H9 (cell line): ENCODE measurements at regions not wholly inside any gene's neighbourhood (a gene's known extent, or its start where the extent isn't known, plus 50 kb on each side); places are given as distances from the start of the nearest gene placed in this dataset.

Source experiments
- DNase-seq: peaks from one replicate; pipeline ENCODE4 v3.0.0-alpha.2; 2017
- H2AFZ ChIP-seq: one replicate; pipeline ENCODE4 v1.6.1; 2013; ENCODE audit warnings: mild to moderate bottlenecking, low read length, control low read depth, moderate library complexity
- H2AK5ac ChIP-seq: 2 replicates; pipeline ENCODE4 v1.6.1; 2013; ENCODE audit warnings: low read length, control low read depth, mixed read lengths; ENCODE audit not compliant: insufficient read length
- H2BK120ac ChIP-seq: one replicate; pipeline ENCODE4 v1.6.1; 2013; ENCODE audit warnings: low read depth, mild to moderate bottlenecking, low read length, control low read depth, inconsistent platforms; ENCODE audit not compliant: poor library complexity, severe bottlenecking
- H2BK12ac ChIP-seq: 2 replicates; pipeline ENCODE4 v1.6.1; 2013; ENCODE audit warnings: low read length, control low read depth, mixed read lengths, low read depth; ENCODE audit not compliant: insufficient read length
- H2BK15ac ChIP-seq: 2 replicates; pipeline ENCODE4 v1.6.1; 2013; ENCODE audit warnings: low read depth, low read length, control low read depth
- H2BK20ac ChIP-seq: one replicate; pipeline ENCODE4 v1.6.1; 2013; ENCODE audit warnings: low read depth, mild to moderate bottlenecking, low read length, control low read depth, inconsistent platforms; ENCODE audit not compliant: poor library complexity, severe bottlenecking
- H2BK5ac ChIP-seq: 2 replicates; pipeline ENCODE4 v1.6.1; 2013; ENCODE audit warnings: low read length, control low read depth, mixed read lengths; ENCODE audit not compliant: insufficient read length
- H3K14ac ChIP-seq: 2 replicates; pipeline ENCODE4 v1.6.1; 2013; ENCODE audit warnings: low read length, control low read depth; ENCODE audit not compliant: insufficient read depth
- H3K18ac ChIP-seq: 2 replicates; pipeline ENCODE4 v1.6.1; 2013; ENCODE audit warnings: low read depth, mild to moderate bottlenecking, mixed read lengths, low read length, control low read depth; ENCODE audit not compliant: insufficient read length
- H3K23ac ChIP-seq: 2 replicates; pipeline ENCODE4 v1.6.1; 2013; ENCODE audit warnings: low read length, control low read depth, mixed read lengths, low read depth; ENCODE audit not compliant: insufficient read length
- H3K23me2 ChIP-seq: 2 replicates; pipeline ENCODE4 v1.6.1; 2013; ENCODE audit warnings: low read depth, mild to moderate bottlenecking, mixed read lengths, low read length, control low read depth; ENCODE audit not compliant: insufficient read length, poor library complexity, severe bottlenecking
- H3K27ac ChIP-seq: 2 replicates; pipeline ENCODE4 v1.5.1; 2013; ENCODE audit warnings: low read length, control low read depth, mixed read lengths, low read depth; ENCODE audit not compliant: insufficient read length
- H3K27me3 ChIP-seq: 2 replicates; pipeline ENCODE4 v1.6.1; 2013; ENCODE audit warnings: low read length, control low read depth, inconsistent platforms; ENCODE audit not compliant: insufficient read depth
- H3K4ac ChIP-seq: 2 replicates; pipeline ENCODE4 v1.6.1; 2013; ENCODE audit warnings: low read depth, mild to moderate bottlenecking, control low read depth, inconsistent platforms, low read length, moderate library complexity
- H3K4me1 ChIP-seq: 2 replicates; pipeline ENCODE4 v1.6.1; 2013; ENCODE audit warnings: low read length, control low read depth, inconsistent platforms; ENCODE audit not compliant: insufficient read depth
- H3K4me2 ChIP-seq: 2 replicates; pipeline ENCODE4 v1.6.1; 2013; ENCODE audit warnings: low read length, control low read depth, mixed read lengths; ENCODE audit not compliant: insufficient read length, insufficient read depth
- H3K56ac ChIP-seq: 2 replicates; pipeline ENCODE4 v1.6.1; 2013; ENCODE audit warnings: low read depth, mild to moderate bottlenecking, mixed read lengths, low read length, control low read depth; ENCODE audit not compliant: insufficient read length
- H3K79me1 ChIP-seq: 2 replicates; pipeline ENCODE4 v1.6.1; 2013; ENCODE audit warnings: low read depth, mild to moderate bottlenecking, moderate library complexity, low read length, control low read depth, inconsistent platforms; ENCODE audit not compliant: insufficient read depth, poor library complexity, severe bottlenecking
- H3K79me2 ChIP-seq: 2 replicates; pipeline ENCODE4 v1.6.1; 2013; ENCODE audit warnings: low read length, control low read depth, inconsistent platforms; ENCODE audit not compliant: insufficient read depth
- H3K9ac ChIP-seq: 2 replicates; pipeline ENCODE4 v1.6.1; 2013; ENCODE audit warnings: low read length, control low read depth, mixed read lengths; ENCODE audit not compliant: insufficient read length; ENCODE audit errors: extremely low read depth
- H3K9me3 ChIP-seq: one replicate; pipeline ENCODE4 v1.6.1; 2013; ENCODE audit warnings: low read depth, low read length, inconsistent platforms; ENCODE audit not compliant: control insufficient read depth
- H3T11ph ChIP-seq: one replicate; pipeline ENCODE4 v1.6.1; 2013; ENCODE audit warnings: mild to moderate bottlenecking, low read length, control low read depth, inconsistent platforms
- H4K20me1 ChIP-seq: one replicate; pipeline ENCODE4 v1.6.1; 2013; ENCODE audit not compliant: control insufficient read depth, insufficient read length, insufficient read depth
- H4K5ac ChIP-seq: 2 replicates; pipeline ENCODE4 v1.6.1; 2013; ENCODE audit warnings: low read depth, mild to moderate bottlenecking, mixed read lengths, low read length, control low read depth; ENCODE audit not compliant: insufficient read length
- H4K8ac ChIP-seq: replicated peaks from 2 replicates; pipeline ENCODE4 v1.6.1; 2013; ENCODE audit warnings: low read length, control low read depth, mixed read lengths, low read depth; ENCODE audit not compliant: insufficient read length
- H4K91ac ChIP-seq: 2 replicates; pipeline ENCODE4 v1.6.1; 2013; ENCODE audit warnings: low read depth, mild to moderate bottlenecking, moderate library complexity, mixed read lengths, low read length, control low read depth; ENCODE audit not compliant: insufficient read length
- H3K27ac Mint-ChIP-seq, 3 experiments: 2 replicates in 2 of 3; 3 replicates in 1 of 3; pipeline ENCODE4 v1.8.0; 2020 to 2021; ENCODE audit warnings: mixed read lengths in 3 of 3, mild to moderate bottlenecking in 1 of 3, moderate library complexity in 1 of 3
- H3K27me3 Mint-ChIP-seq: 2 replicates; pipeline ENCODE4 v1.8.0; 2021; ENCODE audit warnings: low read depth, mild to moderate bottlenecking, moderate library complexity, mixed read lengths
- H3K36me3 Mint-ChIP-seq, 3 experiments: 2 replicates in 2 of 3; 3 replicates in 1 of 3; pipeline ENCODE4 v1.8.0; 2020 to 2021; ENCODE audit warnings: low read depth in 3 of 3, mixed read lengths in 3 of 3; ENCODE audit not compliant: insufficient read depth in 1 of 3
- H3K4me1 Mint-ChIP-seq, 2 experiments: 2 replicates each; pipeline ENCODE4 v1.8.0; 2020; ENCODE audit warnings: mixed read lengths in 2 of 2
- H3K4me3 Mint-ChIP-seq, 2 experiments: 2 replicates in 1 of 2; 3 replicates in 1 of 2; pipeline ENCODE4 v1.8.0; 2020 to 2021; ENCODE audit warnings: mild to moderate bottlenecking in 2 of 2, mixed read lengths in 2 of 2, moderate library complexity in 1 of 2
- H3K9me3 Mint-ChIP-seq, 2 experiments: 2 replicates in 1 of 2; 3 replicates in 1 of 2; pipeline ENCODE4 v1.8.0; 2020; ENCODE audit warnings: mild to moderate bottlenecking in 2 of 2, mixed read lengths in 2 of 2, moderate library complexity in 1 of 2
- WGBS: extraction: QIAGEN DNeasy Blood & Tissue Kit; methylation state at CpG from one replicate; pipeline ENCODE4 v1.1.7; 2013; ENCODE audit warnings: missing lambda C conversion rate, low lambda C conversion rate, mixed read lengths; ENCODE audit not compliant: insufficient read length; ENCODE audit errors: extremely low coverage; 5-methylcytosine and 5-hydroxymethylcytosine counted together
- TF ChIP-seq, protein P1 (sequence below): fragments of 200-600 bp; sonication (generic); conservative IDR thresholded peaks from 3 replicates; pipeline ENCODE4 v1.8.0; 2021; ENCODE audit warnings: antibody characterized with exemption, mild to moderate bottlenecking

DNA sequence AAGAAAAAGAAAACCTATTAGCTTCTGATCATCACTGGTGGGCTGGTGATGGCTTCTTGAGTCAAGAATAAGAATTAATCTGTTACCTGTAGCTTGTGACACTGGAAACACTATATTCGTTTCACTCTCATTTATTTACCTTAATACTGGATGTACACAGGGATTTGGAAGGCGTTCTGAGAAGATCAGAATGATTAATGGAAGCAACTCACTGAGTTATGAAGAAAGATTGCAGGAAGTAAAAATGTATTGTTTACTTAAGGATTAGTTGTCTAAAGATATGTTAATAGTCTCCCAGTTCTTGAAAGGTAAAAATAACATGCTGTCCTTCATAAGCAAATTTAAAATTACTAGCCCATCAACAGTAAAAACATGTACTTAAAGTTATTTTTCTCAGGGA lies 644.9 kb upstream of the NCAM2 start:
- no peak overlapping the region for H2AFZ ChIP-seq
- no peak overlapping the region for H3K18ac ChIP-seq
- H3K27ac Mint-ChIP-seq: no peak overlapping the region
- H3K9me3 ChIP-seq: no peaks in the 10 kb centered on the region
- H3K4me3 Mint-ChIP-seq: no peak overlapping the region
- H3K36me3 Mint-ChIP-seq: no peaks in the 10 kb centered on the region
- H3K27me3 ChIP-seq: no peaks in the 10 kb centered on the region
- no peak overlapping the region for H3K14ac ChIP-seq
- no peak overlapping the region for H4K91ac ChIP-seq
- no peaks in the 10 kb centered on the region; the same call in 1 of the 2 replicates for H3K27me3 Mint-ChIP-seq
- no peak overlapping the region for H2BK12ac ChIP-seq
- H4K8ac ChIP-seq: no peak overlapping the region
- no peak overlapping the region for H3K4me2 ChIP-seq
- no peak overlapping the region for H3K9ac ChIP-seq
- no peak overlapping the region for H3K4ac ChIP-seq
- no peak overlapping the region for H2BK20ac ChIP-seq
- H3K4me1 Mint-ChIP-seq: peaks cover 18 to 19% of the 10 kb centered on the region in 2 experiments
- H4K5ac ChIP-seq: no peak overlapping the region
- no peak overlapping the region for H2BK5ac ChIP-seq
- no peaks in the 10 kb centered on the region for H3K79me1 ChIP-seq
- no peaks in the 10 kb centered on the region; a peak in 2 of 5 replicates for H3K9me3 Mint-ChIP-seq
- H4K20me1 ChIP-seq: no peaks in the 10 kb centered on the region
- no peak overlapping the region for H3T11ph ChIP-seq
- H3K23ac ChIP-seq: no peak overlapping the region
- H3K79me2 ChIP-seq: no peaks in the 10 kb centered on the region
- TF ChIP-seq, protein P1, sequence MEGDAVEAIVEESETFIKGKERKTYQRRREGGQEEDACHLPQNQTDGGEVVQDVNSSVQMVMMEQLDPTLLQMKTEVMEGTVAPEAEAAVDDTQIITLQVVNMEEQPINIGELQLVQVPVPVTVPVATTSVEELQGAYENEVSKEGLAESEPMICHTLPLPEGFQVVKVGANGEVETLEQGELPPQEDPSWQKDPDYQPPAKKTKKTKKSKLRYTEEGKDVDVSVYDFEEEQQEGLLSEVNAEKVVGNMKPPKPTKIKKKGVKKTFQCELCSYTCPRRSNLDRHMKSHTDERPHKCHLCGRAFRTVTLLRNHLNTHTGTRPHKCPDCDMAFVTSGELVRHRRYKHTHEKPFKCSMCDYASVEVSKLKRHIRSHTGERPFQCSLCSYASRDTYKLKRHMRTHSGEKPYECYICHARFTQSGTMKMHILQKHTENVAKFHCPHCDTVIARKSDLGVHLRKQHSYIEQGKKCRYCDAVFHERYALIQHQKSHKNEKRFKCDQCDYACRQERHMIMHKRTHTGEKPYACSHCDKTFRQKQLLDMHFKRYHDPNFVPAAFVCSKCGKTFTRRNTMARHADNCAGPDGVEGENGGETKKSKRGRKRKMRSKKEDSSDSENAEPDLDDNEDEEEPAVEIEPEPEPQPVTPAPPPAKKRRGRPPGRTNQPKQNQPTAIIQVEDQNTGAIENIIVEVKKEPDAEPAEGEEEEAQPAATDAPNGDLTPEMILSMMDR: no peak
- H3K56ac ChIP-seq: no peak overlapping the region
- no peaks in the 10 kb centered on the region for H3K23me2 ChIP-seq
- H2BK120ac ChIP-seq: no peak overlapping the region
- H3K27ac ChIP-seq: no peak overlapping the region
- H3K4me1 ChIP-seq: no peaks in the 10 kb centered on the region
- no peak for DNase-seq
- no peak overlapping the region for H2AK5ac ChIP-seq
- WGBS: no CpG with 5 or more reads among the region's 2 CpGs
- H2BK15ac ChIP-seq: no peak overlapping the region
